ENCODE measurements at regions not wholly inside any gene's neighbourhood (a gene's known extent, or its start where the extent isn't known, plus 50 kb on each side); places are given as distances from the start of the nearest gene placed in this dataset.

GRCh38 chr2:21787941-21788340 lies 664.2 kb downstream of the TDRD15 start:
- TF ChIP-seq CTCF (IDR thresholded peaks at IDR 0.05), result no peak
- TF ChIP-seq EP300 (IDR thresholded peaks at IDR 0.05), result no peak
- no peak for TF ChIP-seq POLR2AphosphoS5 (IDR thresholded peaks at IDR 0.05)
